ENCODE measurements at regions not wholly inside any gene's neighbourhood (a gene's known extent, or its start where the extent isn't known, plus 50 kb on each side); places are given as distances from the start of the nearest gene placed in this dataset.

- no peak overlapping the region for H3K27ac ChIP-seq (ENCODE audit: control insufficient read depth, insufficient read depth, low read length)
- H3K36me3 ChIP-seq (ENCODE audit: control insufficient read depth in 2 of 2, extremely low read depth in 1 of 2, insufficient read depth in 2 of 2, low read length in 2 of 2) = no peaks in the 10 kb centered on the region
- FAIRE-seq (no peak), DNase-seq (ENCODE audit: low read depth, low spot score) (no peak)
- no peaks in the 10 kb centered on the region for H3K9me3 ChIP-seq (ENCODE audit: control insufficient read depth, low read depth, low read length)
- H3K79me2 ChIP-seq (ENCODE audit: control insufficient read depth, insufficient read depth, low read length) = no peaks in the 10 kb centered on the region
- no peaks in the 10 kb centered on the region for H3K4me1 ChIP-seq (ENCODE audit: control insufficient read depth, extremely low read depth, insufficient read depth, low read length)
- dilution Hi-C loops (cut with MboI; ENCODE audit: extremely low pct_ligation_motif_present, low sequenced_read_pairs) = no loop called here
- no peak overlapping the region for H3K4me2 ChIP-seq (ENCODE audit: control insufficient read depth, extremely low read depth, insufficient read depth, low read depth, low read length)
- no peaks in the 10 kb centered on the region for H3K9me1 ChIP-seq (ENCODE audit: control insufficient read depth, extremely low read depth, insufficient read depth, low read length)
- H3K9ac ChIP-seq (ENCODE audit: control insufficient read depth, extremely low read depth, insufficient read depth, low read length) = no peak overlapping the region
- H4K20me1 ChIP-seq (ENCODE audit: control insufficient read depth, extremely low read depth, insufficient read depth, low read length) = no peaks in the 10 kb centered on the region
- H3K27me3 ChIP-seq (ENCODE audit: control insufficient read depth, extremely low read depth, insufficient read depth, low read length) = no peaks in the 10 kb centered on the region
- no peak overlapping the region for H2AFZ ChIP-seq (ENCODE audit: control insufficient read depth, low read length)
- H3K4me3 ChIP-seq (ENCODE audit: control insufficient read depth in 2 of 3, extremely low read depth in 1 of 3, insufficient read depth in 2 of 3, low read depth in 1 of 3, low read length in 3 of 3) = no peak overlapping the region
- TF ChIP-seq CTCF (optimal IDR thresholded peaks at IDR 0.05 in 1 of 3, IDR thresholded peaks at IDR 0.05 in 1 of 3, conservative IDR thresholded peaks at IDR 0.05 in 1 of 3; ENCODE audit: extremely low read depth in 1 of 3, insufficient read depth in 2 of 3, low read length in 3 of 3) (no peak), EZH2 (IDR thresholded peaks at IDR 0.05; ENCODE audit: low read length) (no peak)
Observed at GRCh38 chr6:122548281-122548680, 61.9 kb upstream of the PKIB start.

- no peaks in the 10 kb centered on the region for H3K79me2 ChIP-seq (ENCODE audit: control insufficient read depth, insufficient read depth, low read length)
- H3K4me3 ChIP-seq (ENCODE audit: control insufficient read depth in 2 of 3, extremely low read depth in 1 of 3, insufficient read depth in 2 of 3, low read depth in 1 of 3, low read length in 3 of 3) = no peak overlapping the region
- no peak overlapping the region for H2AFZ ChIP-seq (ENCODE audit: control insufficient read depth, low read length)
- no peaks in the 10 kb centered on the region for H3K9me1 ChIP-seq (ENCODE audit: control insufficient read depth, extremely low read depth, insufficient read depth, low read length)
- no peaks in the 10 kb centered on the region for H4K20me1 ChIP-seq (ENCODE audit: control insufficient read depth, extremely low read depth, insufficient read depth, low read length)
- DNase-seq (ENCODE audit: low read depth, low spot score) (no peak), FAIRE-seq (no peak)
- no peaks in the 10 kb centered on the region for H3K4me1 ChIP-seq (ENCODE audit: control insufficient read depth, extremely low read depth, insufficient read depth, low read length)
- no peaks in the 10 kb centered on the region for H3K9me3 ChIP-seq (ENCODE audit: control insufficient read depth, low read depth, low read length)
- TF ChIP-seq EZH2 (IDR thresholded peaks at IDR 0.05; ENCODE audit: low read length) (no peak), CTCF (optimal IDR thresholded peaks at IDR 0.05 in 1 of 3, IDR thresholded peaks at IDR 0.05 in 1 of 3, conservative IDR thresholded peaks at IDR 0.05 in 1 of 3; ENCODE audit: extremely low read depth in 1 of 3, insufficient read depth in 2 of 3, low read length in 3 of 3) (no peak)
- H3K27me3 ChIP-seq (ENCODE audit: control insufficient read depth, extremely low read depth, insufficient read depth, low read length) = no peaks in the 10 kb centered on the region
- no peak overlapping the region for H3K9ac ChIP-seq (ENCODE audit: control insufficient read depth, extremely low read depth, insufficient read depth, low read length)
- H3K4me2 ChIP-seq (ENCODE audit: control insufficient read depth, extremely low read depth, insufficient read depth, low read depth, low read length) = no peak overlapping the region
- H3K27ac ChIP-seq (ENCODE audit: control insufficient read depth, insufficient read depth, low read length) = no peak overlapping the region
- no peaks in the 10 kb centered on the region for H3K36me3 ChIP-seq (ENCODE audit: control insufficient read depth in 2 of 2, extremely low read depth in 1 of 2, insufficient read depth in 2 of 2, low read length in 2 of 2)
- dilution Hi-C loops (cut with MboI; ENCODE audit: extremely low pct_ligation_motif_present, low sequenced_read_pairs) = no loop called here
Observed at GRCh38 chr6:122548820-122549219, 61.4 kb upstream of the PKIB start.
